ENCODE measurements at regions not wholly inside any gene's neighbourhood (a gene's known extent, or its start where the extent isn't known, plus 50 kb on each side); places are given as distances from the start of the nearest gene placed in this dataset.

- TF ChIP-seq GATA3 (IDR thresholded peaks at IDR 0.05; ENCODE audit: low read depth, low read length) (no peak), GATA2 (IDR thresholded peaks at IDR 0.05; ENCODE audit: low read depth, low read length) (no peak)
These were observed 461.7 kb downstream of the PTPRU start for GRCh38 chr1:29698033-29698432.

Data from SH-SY5Y (cell line).